Muscle of leg (tissue), 3 donors: ENCODE measurements at regions not wholly inside any gene's neighbourhood (a gene's known extent, or its start where the extent isn't known, plus 50 kb on each side); places are given as distances from the start of the nearest gene placed in this dataset.

Experiments
- DNase-seq: peaks from one replicate; pipeline ENCODE4 v3.0.0; 2013
- H3K27ac ChIP-seq: one replicate; pipeline ENCODE4 v1.5.1; 2013; ENCODE audit warnings: mild to moderate bottlenecking, low read length, control low read depth
- H3K27me3 ChIP-seq: one replicate; pipeline ENCODE4 v1.6.1; 2013; ENCODE audit warnings: low read length; ENCODE audit not compliant: control insufficient read depth, insufficient read depth
- H3K36me3 ChIP-seq: one replicate; pipeline ENCODE4 v1.6.1; 2013; ENCODE audit warnings: low read length; ENCODE audit not compliant: control insufficient read depth, insufficient read depth
- H3K4me1 ChIP-seq: one replicate; pipeline ENCODE4 v1.6.1; 2013; ENCODE audit warnings: low read length; ENCODE audit not compliant: control insufficient read depth, insufficient read depth
- H3K4me3 ChIP-seq: one replicate; pipeline ENCODE4 v1.5.1; 2013; ENCODE audit warnings: low read length, control low read depth
- H3K9me3 ChIP-seq: replicated peaks from 2 replicates; pipeline ENCODE4 v1.6.1; 2013; ENCODE audit warnings: low read depth, low read length; ENCODE audit not compliant: control insufficient read depth
- WGBS: methylation state at CpG from one replicate; pipeline ENCODE4 v1.1.5; 2013; ENCODE audit warnings: missing lambda C conversion rate; ENCODE audit not compliant: insufficient coverage; 5-methylcytosine and 5-hydroxymethylcytosine counted together

- Histone ChIP-seq H3K27me3 (no peaks in the 10 kb centered on the region), H3K4me3 (no peak overlapping the region), H3K4me1 (peaks cover 24% of the 10 kb centered on the region), H3K9me3 (no peaks in the 10 kb centered on the region), H3K36me3 (no peaks in the 10 kb centered on the region), H3K27ac (no peak overlapping the region)
- no peak for DNase-seq
These were observed 137.6 kb downstream of the SNX19 start for GRCh38 chr11:130778705-130779104.

GRCh38 chr11:130779267-130779666 is 137.0 kb downstream of the SNX19 start:
- WGBS = no CpG with 5 or more reads among the region's 1 CpG
- no peak overlapping the region for H3K4me3 ChIP-seq
- H3K27ac ChIP-seq = no peak overlapping the region
- H3K36me3 ChIP-seq = no peaks in the 10 kb centered on the region
- H3K27me3 ChIP-seq = no peaks in the 10 kb centered on the region
- peaks cover 24% of the 10 kb centered on the region for H3K4me1 ChIP-seq
- DNase-seq = no peak
- H3K9me3 ChIP-seq = no peaks in the 10 kb centered on the region

- Histone ChIP-seq H3K9me3 (no peaks in the 10 kb centered on the region), H3K36me3 (no peaks in the 10 kb centered on the region), H3K27ac (no peak overlapping the region), H3K4me3 (no peak overlapping the region), H3K4me1 (peaks cover 19% of the 10 kb centered on the region), H3K27me3 (no peaks in the 10 kb centered on the region)
- no peak for DNase-seq
- 61% methylated on average over 3 of the region's 5 CpGs for WGBS
These were observed 136.3 kb downstream of the SNX19 start for GRCh38 chr11:130779943-130780342.

GRCh38 chr11:130780437-130780836 is 135.8 kb downstream of the SNX19 start:
- no peak overlapping the region for H3K4me3 ChIP-seq
- H3K9me3 ChIP-seq = no peaks in the 10 kb centered on the region
- no peak for DNase-seq
- no peaks in the 10 kb centered on the region for H3K27me3 ChIP-seq
- no peak overlapping the region for H3K27ac ChIP-seq
- 75% methylated on average over 2 of the region's 4 CpGs for WGBS
- peaks cover 23% of the 10 kb centered on the region for H3K4me1 ChIP-seq
- no peaks in the 10 kb centered on the region for H3K36me3 ChIP-seq

GRCh38 chr11:130781931-130782330 is 134.3 kb downstream of the SNX19 start:
- DNase-seq = peak; percentile 69
- 40% methylated on average over 1 of the region's 2 CpGs for WGBS
- no peaks in the 10 kb centered on the region for H3K36me3 ChIP-seq
- H3K9me3 ChIP-seq = no peaks in the 10 kb centered on the region
- H3K4me3 ChIP-seq = no peak overlapping the region
- H3K27me3 ChIP-seq = no peaks in the 10 kb centered on the region
- H3K4me1 ChIP-seq = peaks cover 33% of the 10 kb centered on the region
- H3K27ac ChIP-seq = peak overlapping the region; percentile 91

GRCh38 chr11:130782361-130783222 is 133.7 kb downstream of the SNX19 start:
- Histone ChIP-seq H3K27me3 (no peaks in the 10 kb centered on the region), H3K9me3 (no peaks in the 10 kb centered on the region), H3K36me3 (no peaks in the 10 kb centered on the region), H3K4me1 (peaks cover 40% of the 10 kb centered on the region), H3K4me3 (no peak overlapping the region), H3K27ac (peak overlapping the region; percentile 91)
- DNase-seq = peak; percentile 95
- WGBS = 9% methylated on average over 7 of the region's 14 CpGs

GRCh38 chr11:130783323-130783722 is 133.0 kb downstream of the SNX19 start:
- WGBS = no CpG with 5 or more reads among the region's 2 CpGs
- H3K4me3 ChIP-seq = no peak overlapping the region
- H3K36me3 ChIP-seq = no peaks in the 10 kb centered on the region
- peaks cover 40% of the 10 kb centered on the region for H3K4me1 ChIP-seq
- H3K27me3 ChIP-seq = no peaks in the 10 kb centered on the region
- H3K9me3 ChIP-seq = peaks cover under 1% of the 10 kb centered on the region
- peak overlapping the region; percentile 91 for H3K27ac ChIP-seq
- peak; percentile 68 for DNase-seq

GRCh38 chr11:130785380-130786116 is 130.7 kb downstream of the SNX19 start:
- Histone ChIP-seq H3K27me3 (no peaks in the 10 kb centered on the region), H3K27ac (peak overlapping the region; percentile 77), H3K4me1 (peaks cover 40% of the 10 kb centered on the region), H3K9me3 (peaks cover 11% of the 10 kb centered on the region), H3K4me3 (peak overlapping the region; percentile 16), H3K36me3 (no peaks in the 10 kb centered on the region)
- DNase-seq = peak; percentile 93
- 82% methylated on average over 2 of the region's 4 CpGs for WGBS

- Histone ChIP-seq H3K9me3 (peaks cover 17% of the 10 kb centered on the region), H3K4me1 (peaks cover 35% of the 10 kb centered on the region), H3K27me3 (no peaks in the 10 kb centered on the region), H3K27ac (peak overlapping the region; percentile 77), H3K4me3 (no peak overlapping the region), H3K36me3 (no peaks in the 10 kb centered on the region)
- 85% methylated on average over 3 of the region's 5 CpGs for WGBS
- DNase-seq = no peak
These were observed 129.7 kb downstream of the SNX19 start for GRCh38 chr11:130786586-130786985.

GRCh38 chr11:130787092-130787616 is 129.1 kb downstream of the SNX19 start:
- H3K9me3 ChIP-seq = peaks cover 17% of the 10 kb centered on the region
- peak overlapping the region; percentile 77 for H3K27ac ChIP-seq
- 9% methylated on average over 2 of the region's 8 CpGs for WGBS
- peak; percentile 93 for DNase-seq
- peaks cover 34% of the 10 kb centered on the region for H3K4me1 ChIP-seq
- H3K4me3 ChIP-seq = no peak overlapping the region
- no peaks in the 10 kb centered on the region for H3K36me3 ChIP-seq
- H3K27me3 ChIP-seq = no peaks in the 10 kb centered on the region
